Activated T-helper 1 cell treated with anti-CD3 and anti-CD28 coated beads, Interleukin-12 subunit alpha, Interleukin-12 subunit beta, Interleukin-2, Interleukin-4 antibody, amounts not matched to agents 30 ng/mL and 10 ng/mL and 1 ng/mL, durations not matched to agents 14 hours and 24 hours and 36 hours (primary cell): ENCODE measurements at regions not wholly inside any gene's neighbourhood (a gene's known extent, or its start where the extent isn't known, plus 50 kb on each side); places are given as distances from the start of the nearest gene placed in this dataset.

Experiments
- DNase-seq: peaks from one replicate; pipeline ENCODE4 v3.0.0; 2021; ENCODE audit warnings: low spot score
- H3K27ac Mint-ChIP-seq: one replicate; pipeline ENCODE4 v1.8.0; 2021; ENCODE audit warnings: mild to moderate bottlenecking, mixed read lengths
- H3K27me3 Mint-ChIP-seq: one replicate; pipeline ENCODE4 v1.8.0; 2022; ENCODE audit warnings: mild to moderate bottlenecking, moderate library complexity, mixed read lengths; ENCODE audit not compliant: insufficient read depth
- H3K36me3 Mint-ChIP-seq: one replicate; pipeline ENCODE4 v1.8.0; 2021; ENCODE audit warnings: low read depth, mixed read lengths
- H3K4me1 Mint-ChIP-seq: one replicate; pipeline ENCODE4 v1.8.0; 2021; ENCODE audit warnings: low read depth, mixed read lengths
- H3K4me3 Mint-ChIP-seq: one replicate; pipeline ENCODE4 v1.8.0; 2021; ENCODE audit warnings: mild to moderate bottlenecking, moderate library complexity, mixed read lengths
- H3K9me3 Mint-ChIP-seq: one replicate; pipeline ENCODE4 v1.8.0; 2021; ENCODE audit warnings: mixed read lengths
- intact Hi-C: fragments of 100-400 bp; cut with micrococcal nuclease; formaldehyde crosslinking; loops from one replicate; pipeline ENCODE4 v1.15.1; 2024

GRCh38 chr5:98504505-98504904 is 269.0 kb upstream of the RGMB start:
- no peaks in the 10 kb centered on the region for H3K9me3 Mint-ChIP-seq
- H3K4me3 Mint-ChIP-seq: no peak overlapping the region
- no peaks in the 10 kb centered on the region for H3K4me1 Mint-ChIP-seq
- no peaks in the 10 kb centered on the region for H3K36me3 Mint-ChIP-seq
- DNase-seq: no peak
- H3K27ac Mint-ChIP-seq: no peak overlapping the region
- intact Hi-C loops: no loop called here
- no peaks in the 10 kb centered on the region for H3K27me3 Mint-ChIP-seq

- Mint-ChIP-seq H3K9me3 (no peaks in the 10 kb centered on the region), H3K4me3 (no peak overlapping the region), H3K27me3 (peaks cover 2% of the 10 kb centered on the region), H3K4me1 (no peaks in the 10 kb centered on the region), H3K27ac (no peak overlapping the region), H3K36me3 (no peaks in the 10 kb centered on the region)
- DNase-seq: no peak
- intact Hi-C loops: no loop called here
Observed at GRCh38 chr5:98510143-98510985, 263.1 kb upstream of the RGMB start.

GRCh38 chr5:98513380-98513779 is 260.1 kb upstream of the RGMB start:
- H3K9me3 Mint-ChIP-seq: no peaks in the 10 kb centered on the region
- H3K27me3 Mint-ChIP-seq: peaks cover 2% of the 10 kb centered on the region
- H3K4me1 Mint-ChIP-seq: no peaks in the 10 kb centered on the region
- no peak overlapping the region for H3K27ac Mint-ChIP-seq
- no peak overlapping the region for H3K4me3 Mint-ChIP-seq
- intact Hi-C loops: no loop called here
- no peak for DNase-seq
- H3K36me3 Mint-ChIP-seq: no peaks in the 10 kb centered on the region

GRCh38 chr5:98514215-98514614 is 259.2 kb upstream of the RGMB start:
- no peaks in the 10 kb centered on the region for H3K9me3 Mint-ChIP-seq
- no peak overlapping the region for H3K27ac Mint-ChIP-seq
- H3K4me3 Mint-ChIP-seq: no peak overlapping the region
- intact Hi-C loops: no loop called here
- DNase-seq: no peak
- no peaks in the 10 kb centered on the region for H3K36me3 Mint-ChIP-seq
- no peaks in the 10 kb centered on the region for H3K4me1 Mint-ChIP-seq
- H3K27me3 Mint-ChIP-seq: peaks cover 2% of the 10 kb centered on the region

GRCh38 chr5:98516701-98517100 is 256.8 kb upstream of the RGMB start:
- Mint-ChIP-seq H3K4me1 (no peaks in the 10 kb centered on the region), H3K27ac (no peak overlapping the region), H3K9me3 (no peaks in the 10 kb centered on the region), H3K36me3 (no peaks in the 10 kb centered on the region), H3K4me3 (no peak overlapping the region), H3K27me3 (peaks cover 1% of the 10 kb centered on the region)
- no peak for DNase-seq
- intact Hi-C loops: no loop called here

- Mint-ChIP-seq H3K27ac (no peak overlapping the region), H3K9me3 (no peaks in the 10 kb centered on the region), H3K27me3 (peaks cover 1% of the 10 kb centered on the region), H3K4me3 (no peak overlapping the region), H3K4me1 (no peaks in the 10 kb centered on the region), H3K36me3 (no peaks in the 10 kb centered on the region)
- no peak for DNase-seq
- intact Hi-C loops: no loop called here
Observed at GRCh38 chr5:98517560-98518366, 255.7 kb upstream of the RGMB start.

GRCh38 chr5:98518754-98519153 is 254.7 kb upstream of the RGMB start:
- H3K36me3 Mint-ChIP-seq: no peaks in the 10 kb centered on the region
- H3K4me1 Mint-ChIP-seq: no peaks in the 10 kb centered on the region
- peaks cover 1% of the 10 kb centered on the region for H3K27me3 Mint-ChIP-seq
- intact Hi-C loops: no loop called here
- no peak for DNase-seq
- no peaks in the 10 kb centered on the region for H3K9me3 Mint-ChIP-seq
- H3K4me3 Mint-ChIP-seq: no peak overlapping the region
- H3K27ac Mint-ChIP-seq: no peak overlapping the region

GRCh38 chr5:98519571-98519970 is 253.9 kb upstream of the RGMB start:
- H3K4me1 Mint-ChIP-seq: no peaks in the 10 kb centered on the region
- no peak overlapping the region for H3K4me3 Mint-ChIP-seq
- peaks cover 1% of the 10 kb centered on the region for H3K27me3 Mint-ChIP-seq
- no peaks in the 10 kb centered on the region for H3K9me3 Mint-ChIP-seq
- intact Hi-C loops: no loop called here
- no peak for DNase-seq
- no peak overlapping the region for H3K27ac Mint-ChIP-seq
- H3K36me3 Mint-ChIP-seq: no peaks in the 10 kb centered on the region

GRCh38 chr5:98521821-98522220 is 251.6 kb upstream of the RGMB start:
- H3K27me3 Mint-ChIP-seq: peaks cover 1% of the 10 kb centered on the region
- DNase-seq: no peak
- H3K4me1 Mint-ChIP-seq: no peaks in the 10 kb centered on the region
- H3K36me3 Mint-ChIP-seq: no peaks in the 10 kb centered on the region
- no peaks in the 10 kb centered on the region for H3K9me3 Mint-ChIP-seq
- H3K4me3 Mint-ChIP-seq: no peak overlapping the region
- H3K27ac Mint-ChIP-seq: no peak overlapping the region
- intact Hi-C loops: no loop called here

GRCh38 chr5:98524773-98525172 is 248.7 kb upstream of the RGMB start:
- H3K9me3 Mint-ChIP-seq: no peaks in the 10 kb centered on the region
- DNase-seq: no peak
- H3K4me3 Mint-ChIP-seq: no peak overlapping the region
- intact Hi-C loops: no loop called here
- H3K4me1 Mint-ChIP-seq: no peaks in the 10 kb centered on the region
- no peak overlapping the region for H3K27ac Mint-ChIP-seq
- no peaks in the 10 kb centered on the region for H3K27me3 Mint-ChIP-seq
- no peaks in the 10 kb centered on the region for H3K36me3 Mint-ChIP-seq

GRCh38 chr5:98527846-98528245 is 245.6 kb upstream of the RGMB start:
- H3K27me3 Mint-ChIP-seq: no peaks in the 10 kb centered on the region
- no peaks in the 10 kb centered on the region for H3K9me3 Mint-ChIP-seq
- H3K4me3 Mint-ChIP-seq: no peak overlapping the region
- H3K36me3 Mint-ChIP-seq: no peaks in the 10 kb centered on the region
- H3K4me1 Mint-ChIP-seq: no peaks in the 10 kb centered on the region
- no peak overlapping the region for H3K27ac Mint-ChIP-seq
- intact Hi-C loops: no loop called here
- DNase-seq: no peak

GRCh38 chr5:98529321-98529720 is 244.1 kb upstream of the RGMB start:
- Mint-ChIP-seq H3K4me1 (no peaks in the 10 kb centered on the region), H3K36me3 (no peaks in the 10 kb centered on the region), H3K4me3 (no peak overlapping the region), H3K9me3 (no peaks in the 10 kb centered on the region), H3K27ac (no peak overlapping the region), H3K27me3 (no peaks in the 10 kb centered on the region)
- intact Hi-C loops: no loop called here
- DNase-seq: no peak

- no peak overlapping the region for H3K4me3 Mint-ChIP-seq
- H3K36me3 Mint-ChIP-seq: no peaks in the 10 kb centered on the region
- H3K9me3 Mint-ChIP-seq: no peaks in the 10 kb centered on the region
- no peak overlapping the region for H3K27ac Mint-ChIP-seq
- H3K4me1 Mint-ChIP-seq: no peaks in the 10 kb centered on the region
- DNase-seq: no peak
- intact Hi-C loops: no loop called here
- H3K27me3 Mint-ChIP-seq: no peaks in the 10 kb centered on the region
Observed at GRCh38 chr5:98530224-98530623, 243.2 kb upstream of the RGMB start.
